ENCODE measurements at regions not wholly inside any gene's neighbourhood (a gene's known extent, or its start where the extent isn't known, plus 50 kb on each side); places are given as distances from the start of the nearest gene placed in this dataset.

DNA sequence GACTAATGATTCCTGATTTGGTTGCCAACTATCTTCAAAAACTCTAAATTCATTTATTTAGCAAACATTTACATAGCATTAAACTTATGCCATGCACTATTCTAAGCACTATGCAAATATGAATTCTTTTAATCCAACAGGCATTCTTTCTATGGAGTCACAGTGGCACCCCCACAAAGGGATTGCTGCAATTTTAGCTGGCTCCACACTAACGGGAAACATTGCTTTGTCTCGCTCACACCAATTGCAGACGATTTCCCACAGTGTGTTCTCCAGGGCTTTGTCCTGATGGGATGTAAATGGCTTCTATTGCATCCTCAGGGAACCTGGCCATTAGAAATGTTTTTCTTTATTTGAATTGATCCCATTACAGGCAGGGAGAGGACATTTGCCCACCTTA, 259.1 kb downstream of the BARHL2 start:
- no peak for TF ChIP-seq TAF15 (IDR thresholded peaks at IDR 0.05; ENCODE audit: low read depth, low read length, poor library complexity, severe bottlenecking)
- no peak for TF ChIP-seq ZBTB7A (CRISPR knock-in tag; IDR thresholded peaks at IDR 0.05)
- no peak for TF ChIP-seq HBP1 (CRISPR knock-in tag; IDR thresholded peaks at IDR 0.05; ENCODE audit: low read depth)
- no peak for TF ChIP-seq KDM3A (CRISPR knock-in tag; IDR thresholded peaks at IDR 0.05; ENCODE audit: low read depth)
- TF ChIP-seq, protein P1, sequence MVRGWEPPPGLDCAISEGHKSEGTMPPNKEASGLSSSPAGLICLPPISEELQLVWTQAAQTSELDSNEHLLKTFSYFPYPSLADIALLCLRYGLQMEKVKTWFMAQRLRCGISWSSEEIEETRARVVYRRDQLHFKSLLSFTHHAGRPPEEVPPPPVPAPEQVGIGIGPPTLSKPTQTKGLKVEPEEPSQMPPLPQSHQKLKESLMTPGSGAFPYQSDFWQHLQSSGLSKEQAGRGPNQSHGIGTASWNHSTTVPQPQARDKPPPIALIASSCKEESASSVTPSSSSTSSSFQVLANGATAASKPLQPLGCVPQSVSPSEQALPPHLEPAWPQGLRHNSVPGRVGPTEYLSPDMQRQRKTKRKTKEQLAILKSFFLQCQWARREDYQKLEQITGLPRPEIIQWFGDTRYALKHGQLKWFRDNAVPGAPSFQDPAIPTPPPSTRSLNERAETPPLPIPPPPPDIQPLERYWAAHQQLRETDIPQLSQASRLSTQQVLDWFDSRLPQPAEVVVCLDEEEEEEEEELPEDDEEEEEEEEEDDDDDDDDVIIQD (CRISPR knock-in tag; IDR thresholded peaks at IDR 0.05; ENCODE audit: low read depth), result no peak
- no peak for TF ChIP-seq KLF16 (CRISPR knock-in tag; IDR thresholded peaks at IDR 0.05)
- TF ChIP-seq NRL (CRISPR knock-in tag; IDR thresholded peaks at IDR 0.05; ENCODE audit: borderline replicate concordance), result no peak
- no peak for TF ChIP-seq KLF13 (CRISPR knock-in tag; IDR thresholded peaks at IDR 0.05)
- TF ChIP-seq SIN3A (IDR thresholded peaks at IDR 0.05; ENCODE audit: borderline replicate concordance, low read depth, low read length), result no peak
- no peak for TF ChIP-seq THYN1 (CRISPR knock-in tag; IDR thresholded peaks at IDR 0.05; ENCODE audit: borderline replicate concordance, low read depth)
- TF ChIP-seq ZNF24 (IDR thresholded peaks at IDR 0.05), result no peak
- TF ChIP-seq CHD2 (IDR thresholded peaks at IDR 0.05; ENCODE audit: low read depth, low read length), result no peak
- TF ChIP-seq JUND (CRISPR knock-in tag; IDR thresholded peaks at IDR 0.05), result no peak
- TF ChIP-seq, protein P2, sequence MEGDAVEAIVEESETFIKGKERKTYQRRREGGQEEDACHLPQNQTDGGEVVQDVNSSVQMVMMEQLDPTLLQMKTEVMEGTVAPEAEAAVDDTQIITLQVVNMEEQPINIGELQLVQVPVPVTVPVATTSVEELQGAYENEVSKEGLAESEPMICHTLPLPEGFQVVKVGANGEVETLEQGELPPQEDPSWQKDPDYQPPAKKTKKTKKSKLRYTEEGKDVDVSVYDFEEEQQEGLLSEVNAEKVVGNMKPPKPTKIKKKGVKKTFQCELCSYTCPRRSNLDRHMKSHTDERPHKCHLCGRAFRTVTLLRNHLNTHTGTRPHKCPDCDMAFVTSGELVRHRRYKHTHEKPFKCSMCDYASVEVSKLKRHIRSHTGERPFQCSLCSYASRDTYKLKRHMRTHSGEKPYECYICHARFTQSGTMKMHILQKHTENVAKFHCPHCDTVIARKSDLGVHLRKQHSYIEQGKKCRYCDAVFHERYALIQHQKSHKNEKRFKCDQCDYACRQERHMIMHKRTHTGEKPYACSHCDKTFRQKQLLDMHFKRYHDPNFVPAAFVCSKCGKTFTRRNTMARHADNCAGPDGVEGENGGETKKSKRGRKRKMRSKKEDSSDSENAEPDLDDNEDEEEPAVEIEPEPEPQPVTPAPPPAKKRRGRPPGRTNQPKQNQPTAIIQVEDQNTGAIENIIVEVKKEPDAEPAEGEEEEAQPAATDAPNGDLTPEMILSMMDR (CRISPR knock-in tag; IDR thresholded peaks at IDR 0.05), result no peak

All from HepG2 (cell line).